Cardiac muscle cell (in vitro differentiated cells and primary cell): ENCODE measurements at regions not wholly inside any gene's neighbourhood (a gene's known extent, or its start where the extent isn't known, plus 50 kb on each side); places are given as distances from the start of the nearest gene placed in this dataset.

ENCODE experiments used
- DNase-seq, 2 donors: peaks; one replicate each; pipeline versions ENCODE4 v3.0.0 to v3.0.0-alpha.2; 2010 to 2017; ENCODE audit warnings: low read depth in 1 of 2, low spot score in 1 of 2
- H3K27ac ChIP-seq: fragments of 200-600 bp; sonication (generic); 2 replicates; pipeline ENCODE4 v1.5.1; 2016
- H3K27me3 ChIP-seq: fragments of 200-600 bp; sonication (generic); 2 replicates; pipeline ENCODE4 v1.6.0; 2016; ENCODE audit warnings: control low read depth
- H3K36me3 ChIP-seq: fragments of 200-600 bp; sonication (generic); 2 replicates; pipeline ENCODE4 v1.5.1; 2016; ENCODE audit warnings: control low read depth
- H3K4me1 ChIP-seq: fragments of 200-600 bp; sonication (generic); 2 replicates; pipeline ENCODE4 v1.8.1; 2017; ENCODE audit warnings: low read depth, mild to moderate bottlenecking, mixed run types
- H3K4me3 ChIP-seq: fragments of 200-600 bp; sonication (generic); 2 replicates; pipeline ENCODE4 v1.5.1; 2016; ENCODE audit warnings: mild to moderate bottlenecking
- H3K9me3 ChIP-seq: fragments of 200-600 bp; sonication (generic); 2 replicates; pipeline ENCODE4 v1.5.1; 2017; ENCODE audit warnings: low read depth, mild to moderate bottlenecking, control low read depth
- CTCF ChIP-seq: IDR thresholded peaks from 2 replicates; pipeline ENCODE4 v1.5.1; 2012; ENCODE audit warnings: low read depth, mild to moderate bottlenecking, low read length

- no peak overlapping the region for H3K27ac ChIP-seq
- no peak overlapping the region for H3K4me3 ChIP-seq
- no peak for TF ChIP-seq CTCF
- DNase-seq, result peak in 1 of 2 donors; percentile 7
- no peaks in the 10 kb centered on the region for H3K4me1 ChIP-seq
- no peaks in the 10 kb centered on the region for H3K9me3 ChIP-seq
- no peaks in the 10 kb centered on the region for H3K27me3 ChIP-seq
- no peaks in the 10 kb centered on the region for H3K36me3 ChIP-seq
Observed at GRCh38 chr10:42988517-42989395, 88.1 kb upstream of the RET start.

GRCh38 chr10:42989481-42989921, 87.4 kb upstream of the RET start:
- H3K27ac ChIP-seq, result no peak overlapping the region
- no peak overlapping the region for H3K4me3 ChIP-seq
- no peaks in the 10 kb centered on the region for H3K4me1 ChIP-seq
- H3K27me3 ChIP-seq, result no peaks in the 10 kb centered on the region
- no peak for DNase-seq
- no peaks in the 10 kb centered on the region for H3K9me3 ChIP-seq
- H3K36me3 ChIP-seq, result no peaks in the 10 kb centered on the region
- TF ChIP-seq CTCF, result no peak

GRCh38 chr10:42990016-42990720, 86.7 kb upstream of the RET start:
- H3K4me3 ChIP-seq, result no peak overlapping the region
- no peak overlapping the region for H3K27ac ChIP-seq
- TF ChIP-seq CTCF, result no peak
- H3K9me3 ChIP-seq, result no peaks in the 10 kb centered on the region
- DNase-seq, result no peak
- no peaks in the 10 kb centered on the region for H3K4me1 ChIP-seq
- no peaks in the 10 kb centered on the region for H3K36me3 ChIP-seq
- no peaks in the 10 kb centered on the region for H3K27me3 ChIP-seq

GRCh38 chr10:42990721-42991441, 86.0 kb upstream of the RET start:
- no peaks in the 10 kb centered on the region for H3K27me3 ChIP-seq
- no peak overlapping the region for H3K27ac ChIP-seq
- H3K36me3 ChIP-seq, result no peaks in the 10 kb centered on the region
- no peaks in the 10 kb centered on the region for H3K9me3 ChIP-seq
- no peak overlapping the region for H3K4me3 ChIP-seq
- TF ChIP-seq CTCF, result no peak
- no peak for DNase-seq
- H3K4me1 ChIP-seq, result no peaks in the 10 kb centered on the region

GRCh38 chr10:42991442-42992098, 85.3 kb upstream of the RET start:
- Histone ChIP-seq H3K4me1 (no peaks in the 10 kb centered on the region), H3K27ac (no peak overlapping the region), H3K4me3 (no peak overlapping the region), H3K27me3 (no peaks in the 10 kb centered on the region), H3K36me3 (no peaks in the 10 kb centered on the region), H3K9me3 (no peaks in the 10 kb centered on the region)
- TF ChIP-seq CTCF, result no peak
- no peak for DNase-seq
